OCI-LY1 (cell line): ENCODE measurements at regions not wholly inside any gene's neighbourhood (a gene's known extent, or its start where the extent isn't known, plus 50 kb on each side); places are given as distances from the start of the nearest gene placed in this dataset.

ENCODE experiments used
- CTCF ChIP-seq: fragments of 200-600 bp; sonication (generic), shearing (Covaris generic); IDR thresholded peaks from 2 replicates; pipeline ENCODE4 v1.5.1; 2017; ENCODE audit warnings: mild to moderate bottlenecking, antibody characterized with exemption, low read length, moderate library complexity, mixed read lengths
- EZH2 ChIP-seq: fragments of 200-600 bp; sonication (generic), shearing (Covaris generic); IDR thresholded peaks from 2 replicates; pipeline ENCODE4 v1.8.0; 2017; ENCODE audit warnings: borderline replicate concordance, mixed run types, mild to moderate bottlenecking, antibody characterized with exemption, low read length, moderate library complexity, mixed read lengths

- no peak for TF ChIP-seq EZH2
- no peak for TF ChIP-seq CTCF
Observed at GRCh38 chr7:121696954-121697353, 176.0 kb upstream of the PTPRZ1 start.
